ENCODE measurements at regions not wholly inside any gene's neighbourhood (a gene's known extent, or its start where the extent isn't known, plus 50 kb on each side); places are given as distances from the start of the nearest gene placed in this dataset.
"Not testable (repeated sequence)": the region's sequence is repeated elsewhere in the genome, so short reads cannot be mapped to it uniquely, and the experiment has no call there.

- Histone ChIP-seq H3K36me3 (replicated peaks; ENCODE audit: control insufficient read depth, insufficient read depth, low read length) (no peaks in the 10 kb centered on the region), H3K27me3 (ENCODE audit: control insufficient read depth, insufficient read depth, low read length) (no peaks in the 10 kb centered on the region), H3K4me3 (ENCODE audit: insufficient read depth, low read depth, low read length) (no peak overlapping the region)
- no peak for DNase-seq
Measured at GRCh38 chrX:28472926-28473325, 114.3 kb upstream of the IL1RAPL1 start.

DNA sequence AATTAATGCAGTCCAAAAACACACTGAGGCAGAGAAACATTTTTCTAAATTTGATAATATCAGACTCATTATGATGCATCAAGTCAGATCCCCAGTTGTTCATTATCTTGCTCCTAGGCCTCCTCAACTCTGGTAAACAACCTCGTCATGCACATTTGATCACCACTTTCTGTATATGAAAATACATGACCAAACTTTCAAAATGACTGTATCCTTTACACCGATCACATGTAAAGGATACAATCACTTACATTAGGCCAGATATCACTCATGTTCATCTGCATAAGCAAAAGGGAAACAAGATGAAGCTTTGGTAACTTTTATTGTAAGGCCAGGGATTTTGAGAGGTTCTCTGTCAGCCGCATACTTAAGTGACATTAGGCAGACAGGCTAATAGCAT lies 99.4 kb upstream of the IL1RAPL1 start:
- Histone ChIP-seq H3K36me3 (replicated peaks; ENCODE audit: control insufficient read depth, insufficient read depth, low read length) (no peaks in the 10 kb centered on the region), H3K4me3 (ENCODE audit: insufficient read depth, low read depth, low read length) (no peak overlapping the region), H3K27me3 (ENCODE audit: control insufficient read depth, insufficient read depth, low read length) (no peaks in the 10 kb centered on the region; the same call in 1 of the 2 replicates)
- no peak for DNase-seq

- no peaks in the 10 kb centered on the region for H3K36me3 ChIP-seq (replicated peaks; ENCODE audit: control insufficient read depth, insufficient read depth, low read length)
- H3K27me3 ChIP-seq (ENCODE audit: control insufficient read depth, insufficient read depth, low read length), result no peaks in the 10 kb centered on the region; the same call in 1 of the 2 replicates
- H3K4me3 ChIP-seq (ENCODE audit: insufficient read depth, low read depth, low read length), result no peak overlapping the region
- no peak for DNase-seq
Measured at GRCh38 chrX:28491322-28491721, 95.9 kb upstream of the IL1RAPL1 start.

- H3K4me3 ChIP-seq (ENCODE audit: insufficient read depth, low read depth, low read length), result no peak overlapping the region
- no peak for DNase-seq
- H3K36me3 ChIP-seq (replicated peaks; ENCODE audit: control insufficient read depth, insufficient read depth, low read length), result no peaks in the 10 kb centered on the region
- H3K27me3 ChIP-seq (ENCODE audit: control insufficient read depth, insufficient read depth, low read length), result no peaks in the 10 kb centered on the region
Measured at GRCh38 chrX:28491941-28492340, 95.3 kb upstream of the IL1RAPL1 start.

DNA sequence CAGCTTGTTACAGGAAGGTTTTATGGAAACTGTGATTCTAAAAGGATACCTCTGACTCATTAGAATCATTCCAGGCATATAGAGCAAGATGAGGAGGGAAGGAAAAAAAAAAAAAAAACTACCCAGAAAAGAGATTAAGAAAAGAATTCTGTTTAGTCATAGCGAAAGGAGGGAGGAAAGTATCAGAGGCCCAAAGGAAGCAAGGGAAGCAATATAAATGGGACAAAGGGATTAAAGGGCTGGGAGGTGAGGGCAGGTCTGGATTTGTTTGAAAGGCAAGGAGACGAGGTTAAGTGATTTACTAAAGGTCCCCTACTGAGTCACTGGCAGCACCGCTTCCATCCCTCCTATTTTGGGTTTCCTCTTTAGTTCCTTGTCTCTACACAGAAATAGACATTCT lies 88.6 kb upstream of the IL1RAPL1 start:
- H3K36me3 ChIP-seq (replicated peaks; ENCODE audit: control insufficient read depth, insufficient read depth, low read length), result no peaks in the 10 kb centered on the region
- no peaks in the 10 kb centered on the region for H3K27me3 ChIP-seq (ENCODE audit: control insufficient read depth, insufficient read depth, low read length)
- H3K4me3 ChIP-seq (ENCODE audit: insufficient read depth, low read depth, low read length), result no peak overlapping the region
- DNase-seq, result peak; percentile 50

- not testable (repeated sequence) for H3K4me3 ChIP-seq (ENCODE audit: insufficient read depth, low read depth, low read length); H3K27me3 ChIP-seq (ENCODE audit: control insufficient read depth, insufficient read depth, low read length); DNase-seq; H3K36me3 ChIP-seq (replicated peaks; ENCODE audit: control insufficient read depth, insufficient read depth, low read length)
Measured at GRCh38 chrX:28502667-28503066, 84.6 kb upstream of the IL1RAPL1 start.

- not testable (repeated sequence) for DNase-seq
Measured at GRCh38 chrX:28507650-28508049, 79.6 kb upstream of the IL1RAPL1 start.

GRCh38 chrX:28520786-28521185 lies 66.5 kb upstream of the IL1RAPL1 start:
- Histone ChIP-seq H3K4me3 (ENCODE audit: insufficient read depth, low read depth, low read length) (no peak overlapping the region), H3K36me3 (replicated peaks; ENCODE audit: control insufficient read depth, insufficient read depth, low read length) (no peaks in the 10 kb centered on the region), H3K27me3 (ENCODE audit: control insufficient read depth, insufficient read depth, low read length) (no peaks in the 10 kb centered on the region)
- no peak for DNase-seq

More at GRCh38 chrX:28507650-28508049, 79.6 kb upstream of the IL1RAPL1 start:
- H3K27me3 ChIP-seq (ENCODE audit: control insufficient read depth, insufficient read depth, low read length); H3K36me3 ChIP-seq (replicated peaks; ENCODE audit: control insufficient read depth, insufficient read depth, low read length): not testable (repeated sequence)
- H3K4me3 ChIP-seq (ENCODE audit: insufficient read depth, low read depth, low read length), result peak overlapping the region; percentile 50; the same call in 1 of the 2 replicates

DNA sequence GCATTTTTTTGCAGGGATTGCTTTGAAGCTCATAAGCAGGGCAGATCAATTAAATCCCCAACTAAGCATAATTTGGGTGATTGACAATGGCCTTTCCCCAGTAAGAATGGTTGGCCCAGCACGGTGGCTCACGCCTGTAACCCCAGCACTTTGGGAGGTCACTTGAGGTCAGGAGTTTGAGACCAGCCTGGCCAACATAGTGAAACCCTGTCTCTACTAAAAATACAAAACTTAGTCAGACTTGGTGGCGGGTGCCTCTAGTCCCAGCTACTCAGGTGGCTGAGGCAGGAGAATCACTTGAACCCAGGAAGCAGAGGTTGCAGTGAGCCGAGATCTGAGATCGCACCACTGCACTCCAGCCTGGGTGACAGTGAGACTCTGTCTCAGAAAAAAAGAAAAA lies 58.9 kb upstream of the IL1RAPL1 start:
- H3K4me3 ChIP-seq (ENCODE audit: insufficient read depth, low read depth, low read length); DNase-seq; H3K27me3 ChIP-seq (ENCODE audit: control insufficient read depth, insufficient read depth, low read length); H3K36me3 ChIP-seq (replicated peaks; ENCODE audit: control insufficient read depth, insufficient read depth, low read length): not testable (repeated sequence)
